Panc1 (cell line): ENCODE measurements at regions not wholly inside any gene's neighbourhood (a gene's known extent, or its start where the extent isn't known, plus 50 kb on each side); places are given as distances from the start of the nearest gene placed in this dataset.

ENCODE experiments used
- ATAC-seq: fragments of 200-7000 bp; cut with Tn5 transposase; 2 replicates; pipeline ENCODE4 v1.9.1; 2020; ENCODE audit warnings: mild to moderate bottlenecking, moderate library complexity
- BruUV-seq: library from RNA; stranded (reverse); fragments of 400-500 nt; replicated peaks from 2 replicates; lab custom pipeline; 2021; lab: Mats Ljungman, UMichigan
- CTCF ChIA-PET: fragments of 300-600 bp; sonication (Branson Sonifier 250); formaldehyde crosslinking; loops from one replicate; lab custom pipeline; 2022; ENCODE audit warnings: antibody characterized with exemption; lab: Charles Lee
- POLR2A ChIA-PET: fragments of 300-600 bp; sonication (Branson Sonifier 250); formaldehyde crosslinking; loops from one replicate; lab custom pipeline; 2022; ENCODE audit warnings: antibody characterized with exemption; lab: Charles Lee
- DNase-seq: peaks from one replicate; pipeline ENCODE4 v3.0.0-alpha.2; 2010; ENCODE audit warnings: low read depth, low spot score
- H3K27ac ChIP-seq: 2 replicates; pipeline ENCODE4 v1.5.1; 2011; ENCODE audit warnings: mild to moderate bottlenecking, low read length, inconsistent platforms
- H3K27me3 ChIP-seq: fragments of 200-500 bp; sonication (Bioruptor generic); 2 replicates; pipeline ENCODE4 v1.6.0; 2014; ENCODE audit warnings: low read length, inconsistent platforms; ENCODE audit not compliant: control insufficient read depth, insufficient read depth
- H3K36me3 ChIP-seq: fragments of 200-500 bp; sonication (Bioruptor generic); 2 replicates; pipeline ENCODE4 v1.5.1; 2014; ENCODE audit warnings: inconsistent platforms, mild to moderate bottlenecking, low read length, moderate library complexity; ENCODE audit not compliant: control insufficient read depth, insufficient read depth
- H3K4me1 ChIP-seq: 2 replicates; pipeline ENCODE4 v1.5.1; 2011; ENCODE audit warnings: inconsistent platforms, mild to moderate bottlenecking, low read length, moderate library complexity; ENCODE audit not compliant: control insufficient read depth, insufficient read depth
- H3K4me3 ChIP-seq, 2 experiments: 2 replicates each; pipeline ENCODE4 v1.5.1; 2011 to 2012; ENCODE audit warnings: low read depth in 2 of 2, low read length in 2 of 2, mild to moderate bottlenecking in 2 of 2, inconsistent platforms in 1 of 2, moderate library complexity in 1 of 2
- H3K9me3 ChIP-seq: fragments of 200-500 bp; sonication (Bioruptor generic); 2 replicates; pipeline ENCODE4 v1.5.1; 2014; ENCODE audit warnings: low read depth, mild to moderate bottlenecking, inconsistent platforms, low read length, moderate library complexity; ENCODE audit not compliant: control insufficient read depth, insufficient read depth
- POLR2AphosphoS5 ChIP-seq: IDR thresholded peaks from 2 replicates; pipeline ENCODE4 v1.6.1; 2012; ENCODE audit warnings: mild to moderate bottlenecking, low read depth, low read length, moderate library complexity
- SIN3A ChIP-seq: IDR thresholded peaks from 2 replicates; pipeline ENCODE4 v1.6.1; 2012; ENCODE audit warnings: low read depth, mild to moderate bottlenecking, low read length, moderate library complexity, borderline replicate concordance; ENCODE audit not compliant: insufficient read depth
- TCF7L2 ChIP-seq: IDR thresholded peaks from 2 replicates; pipeline ENCODE4 v1.6.1; 2011; ENCODE audit warnings: mild to moderate bottlenecking, low read depth, low read length, inconsistent platforms
- in situ Hi-C: cut with HindIII; loops from 2 replicates; pipeline ENCODE4 v1.10.0; 2016; ENCODE audit warnings: low sequenced_read_pairs, low pct_unique_long_range_greater_than_20kb
- intact Hi-C: fragments of 100-400 bp; cut with micrococcal nuclease; formaldehyde crosslinking; loops from one replicate; pipeline ENCODE4 v1.10.0; 2022; ENCODE audit not compliant: unreplicated experiment
- TF ChIP-seq, protein P1 (sequence below), 2 experiments: IDR thresholded peaks; 2 replicates each; pipeline ENCODE4 v1.6.1; 2011 to 2012; ENCODE audit warnings: low read depth in 2 of 2, control low read depth in 1 of 2, low read length in 1 of 2, mild to moderate bottlenecking in 1 of 2, moderate library complexity in 1 of 2; ENCODE audit not compliant: insufficient read depth in 1 of 2
- TF ChIP-seq, protein P2 (sequence below): fragments of 450-650 bp; IDR thresholded peaks from 2 replicates; pipeline ENCODE4 v1.5.1; 2017; ENCODE audit warnings: mild to moderate bottlenecking

DNA sequence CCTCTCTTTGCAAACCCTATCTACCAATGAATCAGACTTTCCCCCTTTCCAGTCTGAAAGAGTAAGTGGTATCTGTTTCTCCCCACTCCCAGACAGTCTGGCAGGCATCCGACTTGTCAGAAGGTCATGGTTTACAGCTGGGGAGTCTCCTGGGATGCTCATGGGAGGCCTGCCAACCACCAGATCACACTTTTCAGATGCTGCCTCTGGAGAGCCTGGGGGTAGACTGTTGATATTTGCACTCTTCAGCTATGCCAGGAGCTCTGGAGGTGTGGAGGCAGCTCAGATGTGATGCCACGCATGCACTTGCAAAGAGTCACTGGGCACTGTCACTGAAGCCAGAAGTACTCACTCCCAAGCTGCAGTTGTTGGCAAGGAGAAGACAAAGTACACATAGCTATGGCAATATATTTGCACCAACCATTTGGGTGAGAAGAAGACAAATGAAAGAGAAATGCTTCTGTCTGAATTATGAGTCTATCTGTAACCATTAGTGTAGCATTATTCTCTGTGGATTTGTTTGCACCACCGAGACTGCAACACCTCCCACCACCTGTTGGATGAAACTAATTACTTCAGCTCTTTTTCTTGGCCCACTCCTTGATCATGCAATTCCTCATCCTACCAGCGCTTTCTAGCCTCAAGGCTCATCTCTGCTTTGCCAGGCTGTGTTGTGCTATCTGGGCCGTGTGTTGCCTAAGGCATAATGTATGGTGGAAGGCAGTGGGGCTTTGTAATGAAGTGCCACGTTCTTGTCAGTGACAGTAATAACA is 133.0 kb upstream of the SPAG17 start:
- H3K9me3 ChIP-seq: no peaks in the 10 kb centered on the region
- H3K36me3 ChIP-seq: no peaks in the 10 kb centered on the region
- no peaks in the 10 kb centered on the region for H3K27me3 ChIP-seq
- no peak overlapping the region for H3K4me3 ChIP-seq
- no TSS peak for BruUV-seq
- intact Hi-C loops: no loop called here
- ChIA-PET POLR2A (no interaction called here), CTCF (no interaction called here)
- in situ Hi-C loops: no loop called here
- DNase-seq (no peak), ATAC-seq (no peak)
- TF ChIP-seq TCF7L2 (no peak), SIN3A (no peak), POLR2AphosphoS5 (no peak)
- TF ChIP-seq, protein P1, sequence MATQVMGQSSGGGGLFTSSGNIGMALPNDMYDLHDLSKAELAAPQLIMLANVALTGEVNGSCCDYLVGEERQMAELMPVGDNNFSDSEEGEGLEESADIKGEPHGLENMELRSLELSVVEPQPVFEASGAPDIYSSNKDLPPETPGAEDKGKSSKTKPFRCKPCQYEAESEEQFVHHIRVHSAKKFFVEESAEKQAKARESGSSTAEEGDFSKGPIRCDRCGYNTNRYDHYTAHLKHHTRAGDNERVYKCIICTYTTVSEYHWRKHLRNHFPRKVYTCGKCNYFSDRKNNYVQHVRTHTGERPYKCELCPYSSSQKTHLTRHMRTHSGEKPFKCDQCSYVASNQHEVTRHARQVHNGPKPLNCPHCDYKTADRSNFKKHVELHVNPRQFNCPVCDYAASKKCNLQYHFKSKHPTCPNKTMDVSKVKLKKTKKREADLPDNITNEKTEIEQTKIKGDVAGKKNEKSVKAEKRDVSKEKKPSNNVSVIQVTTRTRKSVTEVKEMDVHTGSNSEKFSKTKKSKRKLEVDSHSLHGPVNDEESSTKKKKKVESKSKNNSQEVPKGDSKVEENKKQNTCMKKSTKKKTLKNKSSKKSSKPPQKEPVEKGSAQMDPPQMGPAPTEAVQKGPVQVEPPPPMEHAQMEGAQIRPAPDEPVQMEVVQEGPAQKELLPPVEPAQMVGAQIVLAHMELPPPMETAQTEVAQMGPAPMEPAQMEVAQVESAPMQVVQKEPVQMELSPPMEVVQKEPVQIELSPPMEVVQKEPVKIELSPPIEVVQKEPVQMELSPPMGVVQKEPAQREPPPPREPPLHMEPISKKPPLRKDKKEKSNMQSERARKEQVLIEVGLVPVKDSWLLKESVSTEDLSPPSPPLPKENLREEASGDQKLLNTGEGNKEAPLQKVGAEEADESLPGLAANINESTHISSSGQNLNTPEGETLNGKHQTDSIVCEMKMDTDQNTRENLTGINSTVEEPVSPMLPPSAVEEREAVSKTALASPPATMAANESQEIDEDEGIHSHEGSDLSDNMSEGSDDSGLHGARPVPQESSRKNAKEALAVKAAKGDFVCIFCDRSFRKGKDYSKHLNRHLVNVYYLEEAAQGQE (IDR thresholded peaks at IDR 0.05; ENCODE audit: insufficient read depth in 1 of 2, low read depth in 2 of 2, low read length in 1 of 2): no peak
- TF ChIP-seq, protein P2, sequence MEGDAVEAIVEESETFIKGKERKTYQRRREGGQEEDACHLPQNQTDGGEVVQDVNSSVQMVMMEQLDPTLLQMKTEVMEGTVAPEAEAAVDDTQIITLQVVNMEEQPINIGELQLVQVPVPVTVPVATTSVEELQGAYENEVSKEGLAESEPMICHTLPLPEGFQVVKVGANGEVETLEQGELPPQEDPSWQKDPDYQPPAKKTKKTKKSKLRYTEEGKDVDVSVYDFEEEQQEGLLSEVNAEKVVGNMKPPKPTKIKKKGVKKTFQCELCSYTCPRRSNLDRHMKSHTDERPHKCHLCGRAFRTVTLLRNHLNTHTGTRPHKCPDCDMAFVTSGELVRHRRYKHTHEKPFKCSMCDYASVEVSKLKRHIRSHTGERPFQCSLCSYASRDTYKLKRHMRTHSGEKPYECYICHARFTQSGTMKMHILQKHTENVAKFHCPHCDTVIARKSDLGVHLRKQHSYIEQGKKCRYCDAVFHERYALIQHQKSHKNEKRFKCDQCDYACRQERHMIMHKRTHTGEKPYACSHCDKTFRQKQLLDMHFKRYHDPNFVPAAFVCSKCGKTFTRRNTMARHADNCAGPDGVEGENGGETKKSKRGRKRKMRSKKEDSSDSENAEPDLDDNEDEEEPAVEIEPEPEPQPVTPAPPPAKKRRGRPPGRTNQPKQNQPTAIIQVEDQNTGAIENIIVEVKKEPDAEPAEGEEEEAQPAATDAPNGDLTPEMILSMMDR: no peak
- no peak overlapping the region for H3K27ac ChIP-seq
- no peaks in the 10 kb centered on the region for H3K4me1 ChIP-seq

DNA sequence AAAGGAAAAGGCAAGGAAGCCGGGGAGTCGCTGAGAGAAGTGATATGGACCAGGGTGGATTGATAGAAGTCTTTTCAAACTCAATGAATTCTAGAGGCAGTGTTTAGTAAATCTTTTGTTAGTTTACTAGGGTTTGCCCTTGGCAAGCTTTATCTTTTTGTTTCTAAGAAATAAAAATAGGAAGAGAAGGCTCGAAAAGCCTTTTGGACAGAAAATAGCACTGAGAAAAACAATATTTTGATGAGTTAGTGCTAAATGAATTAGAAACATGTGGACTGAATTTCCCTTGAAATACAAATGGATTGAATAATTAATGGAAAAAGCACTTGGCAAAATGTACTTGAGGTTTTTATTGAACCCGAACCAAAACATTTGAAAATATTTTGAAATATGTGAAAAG is 121.8 kb upstream of the SPAG17 start:
- in situ Hi-C loops: no loop called here
- intact Hi-C loops: no loop called here
- H3K9me3 ChIP-seq: no peaks in the 10 kb centered on the region
- DNase-seq: no peak
- no peak overlapping the region for H3K4me3 ChIP-seq
- H3K27ac ChIP-seq: no peak overlapping the region
- no peaks in the 10 kb centered on the region for H3K36me3 ChIP-seq
- BruUV-seq: no TSS peak
- no peaks in the 10 kb centered on the region for H3K27me3 ChIP-seq
- H3K4me1 ChIP-seq: no peaks in the 10 kb centered on the region
- ChIA-PET POLR2A (no interaction called here), CTCF (no interaction called here)
- TF ChIP-seq SIN3A (no peak), TCF7L2 (no peak), POLR2AphosphoS5 (no peak)
- TF ChIP-seq, protein P2: no peak
- TF ChIP-seq, protein P1 (IDR thresholded peaks at IDR 0.05; ENCODE audit: insufficient read depth in 1 of 2, low read depth in 2 of 2, low read length in 1 of 2): no peak
- no peak for ATAC-seq
